CD4-positive, alpha-beta T cell treated with Interleukin-4 for 1 hour (primary cell): ENCODE measurements at regions not wholly inside any gene's neighbourhood (a gene's known extent, or its start where the extent isn't known, plus 50 kb on each side); places are given as distances from the start of the nearest gene placed in this dataset.
A peak's percentile ranks its signal among the peaks of the same experiment; 100 is the strongest.

ENCODE experiments used
- DNase-seq, 2 donors: peaks; one replicate each; pipeline ENCODE4 v3.0.0-alpha.2; 2020 to 2022

DNA sequence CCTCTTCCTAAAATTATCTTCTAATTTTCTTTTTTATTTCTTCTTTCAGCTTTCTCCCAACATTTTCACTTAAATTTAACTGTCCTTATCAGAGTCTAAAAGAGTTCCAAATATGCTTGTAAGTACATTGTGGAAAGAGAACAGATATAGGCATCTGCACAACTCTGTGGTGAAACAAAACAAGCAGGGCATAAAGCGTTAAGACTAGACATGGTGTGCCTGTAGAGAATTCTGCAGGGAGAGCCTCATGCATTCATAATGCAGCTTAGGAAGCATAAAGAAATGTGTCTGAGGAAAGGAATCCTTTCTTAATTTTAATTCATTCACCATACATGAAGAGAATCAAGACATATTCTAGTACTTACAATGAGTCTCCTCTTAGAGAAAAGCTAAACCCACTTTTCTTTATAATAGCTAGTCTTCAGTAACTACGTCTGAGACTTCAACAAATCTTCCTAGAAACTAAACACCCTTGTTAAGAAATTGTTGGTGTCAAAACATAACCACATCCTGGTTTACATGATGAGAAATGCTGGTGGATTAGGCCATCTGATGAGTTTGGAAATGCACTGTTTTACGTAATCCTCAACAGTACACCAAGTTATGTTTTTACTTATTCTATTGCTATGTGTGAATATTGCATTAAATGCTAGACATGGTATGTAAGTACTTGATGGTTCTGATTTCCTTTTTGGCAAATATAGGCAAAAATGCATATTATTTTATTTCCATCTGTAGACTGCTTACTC lies 307.8 kb upstream of the GIMD1 start:
- peak in 1 of 2 donors; percentile 26 for DNase-seq

GRCh38 chr4:106671716-106672115 lies 303.1 kb upstream of the GIMD1 start:
- no peak for DNase-seq

DNA sequence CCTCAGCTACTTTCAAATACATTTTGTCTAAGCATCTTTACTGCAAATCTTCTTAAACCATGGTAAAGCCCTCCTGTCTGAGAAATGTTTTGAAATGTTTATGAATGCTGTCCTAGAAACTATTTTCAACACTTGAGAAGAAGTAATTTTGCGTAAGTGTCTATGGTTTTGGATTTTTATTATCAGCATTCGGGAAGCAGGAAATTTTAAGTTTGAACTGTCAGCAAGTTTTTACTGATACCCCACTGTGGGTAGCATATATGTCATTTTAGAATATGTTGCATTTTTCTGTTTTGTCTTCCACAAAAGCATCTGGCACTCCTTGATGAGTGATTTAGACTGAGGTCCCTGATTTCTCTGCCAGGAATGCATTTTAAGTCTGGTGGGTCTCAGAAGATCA lies 302.4 kb upstream of the GIMD1 start:
- DNase-seq, result no peak

GRCh38 chr4:106659371-106659770 lies 290.8 kb upstream of the GIMD1 start:
- DNase-seq, result no peak

DNA sequence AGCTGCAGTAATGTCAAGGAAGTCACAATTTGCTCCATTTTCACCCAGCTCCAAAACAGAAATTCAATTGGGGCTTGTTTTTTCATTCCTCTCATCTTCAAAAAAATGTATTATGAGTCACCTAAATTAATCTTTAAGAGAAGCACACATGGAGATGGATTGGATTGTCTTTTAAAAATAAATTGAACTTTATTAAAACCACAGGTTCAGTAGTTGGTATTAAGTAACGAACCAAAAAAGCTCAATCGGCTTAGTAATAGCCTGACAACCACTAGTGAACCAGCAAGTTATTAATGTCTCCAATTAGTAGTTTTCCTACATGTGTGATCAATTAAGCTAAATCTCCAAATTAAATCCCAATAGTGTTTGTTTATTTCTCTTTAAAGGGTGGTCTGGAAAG lies 283.5 kb upstream of the GIMD1 start:
- no peak for DNase-seq

- no peak for DNase-seq
These were observed 282.1 kb upstream of the GIMD1 start for GRCh38 chr4:106650701-106651100.

- no peak for DNase-seq
These were observed 278.9 kb upstream of the GIMD1 start for GRCh38 chr4:106647451-106647850.

DNA sequence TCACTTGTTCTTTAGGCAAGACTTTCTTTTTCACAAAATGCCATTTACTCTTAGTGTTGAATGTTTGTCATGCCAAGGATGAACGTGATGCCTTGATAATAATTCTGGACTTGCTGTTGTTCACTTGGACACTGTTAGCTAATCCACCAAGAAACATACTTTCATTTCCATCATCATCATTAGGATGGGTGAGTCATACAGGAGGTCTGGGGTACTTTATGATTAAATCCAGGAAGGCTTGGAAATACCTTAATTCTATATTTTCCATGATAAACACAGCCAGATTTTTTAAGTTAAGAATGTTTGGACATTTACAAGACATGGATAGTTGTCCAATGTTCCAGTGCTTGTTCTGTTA lies 260.7 kb upstream of the GIMD1 start:
- no peak for DNase-seq

DNA sequence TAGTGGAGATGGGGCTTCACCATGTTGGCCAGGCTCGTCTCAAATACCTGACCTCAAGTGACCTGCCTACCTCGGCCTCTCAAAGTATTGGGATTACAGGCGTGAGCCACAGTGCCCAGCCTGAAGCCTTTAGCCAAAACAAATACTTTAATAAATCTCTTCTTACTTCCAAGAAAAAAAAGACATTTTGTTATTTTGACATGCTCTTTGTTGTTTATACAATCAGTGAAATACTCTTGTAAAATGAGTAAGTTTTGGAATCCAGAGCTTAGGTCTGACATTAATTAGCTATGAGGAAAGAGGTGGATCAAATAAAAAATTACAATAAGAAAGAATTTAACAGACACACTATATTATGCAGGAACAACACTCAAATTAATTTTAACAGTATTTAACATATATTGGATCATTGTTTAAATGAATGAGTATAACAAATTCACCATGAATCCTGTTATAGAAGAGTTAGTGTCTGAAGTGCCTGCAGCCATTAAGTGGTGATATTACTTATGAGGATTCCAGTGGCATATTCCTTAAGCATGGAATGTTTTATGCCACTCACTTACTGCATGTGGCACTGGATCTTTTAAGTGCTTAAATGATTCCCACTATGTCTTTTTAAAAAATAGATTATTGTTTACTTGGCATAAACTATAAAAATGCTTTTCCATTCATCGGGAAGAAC lies 260.1 kb upstream of the GIMD1 start:
- DNase-seq, result no peak

GRCh38 chr4:106627051-106627450 lies 258.5 kb upstream of the GIMD1 start:
- DNase-seq, result no peak

GRCh38 chr4:106624671-106625070 lies 256.1 kb upstream of the GIMD1 start:
- DNase-seq, result no peak

DNA sequence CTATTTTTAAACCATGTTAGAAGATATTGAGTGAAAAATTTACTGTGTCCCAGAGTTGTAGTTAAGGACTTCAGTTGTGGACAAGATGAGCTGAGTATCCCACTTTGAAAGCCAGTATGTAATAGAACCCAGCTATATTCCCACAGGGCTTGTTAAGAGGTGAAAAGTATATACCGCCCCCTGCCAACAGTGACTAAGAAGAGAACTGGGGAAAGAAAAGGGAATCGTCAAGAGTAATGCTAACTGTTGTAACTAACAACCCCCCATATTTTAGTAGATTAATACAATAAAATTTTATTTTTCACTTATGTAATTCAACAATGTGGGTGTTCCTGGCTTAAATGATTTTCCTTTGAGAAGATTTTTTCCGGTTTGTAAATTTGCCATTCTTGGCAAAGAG lies 250.4 kb upstream of the GIMD1 start:
- DNase-seq, result no peak

DNA sequence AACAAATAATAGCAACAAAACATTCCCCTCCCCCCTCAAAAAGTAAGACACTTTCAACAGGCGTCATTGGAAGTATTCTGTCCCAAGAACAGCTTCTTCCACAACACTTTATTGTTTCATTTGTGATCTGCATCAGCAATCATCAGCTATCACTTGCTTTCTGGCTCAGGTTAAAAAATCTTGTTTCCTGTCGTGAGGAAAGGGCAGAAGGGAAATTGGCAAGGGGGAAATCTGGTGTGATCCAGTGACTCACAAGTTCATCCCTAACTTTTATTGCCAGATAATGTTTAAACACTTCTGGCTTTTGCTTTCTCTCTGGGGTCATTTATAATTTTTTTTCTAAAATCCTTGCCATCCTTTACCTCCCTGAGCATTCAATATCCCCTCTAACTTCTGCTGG lies 247.4 kb upstream of the GIMD1 start:
- no peak for DNase-seq

- DNase-seq, result no peak
These were observed 246.9 kb upstream of the GIMD1 start for GRCh38 chr4:106615410-106615945.

DNA sequence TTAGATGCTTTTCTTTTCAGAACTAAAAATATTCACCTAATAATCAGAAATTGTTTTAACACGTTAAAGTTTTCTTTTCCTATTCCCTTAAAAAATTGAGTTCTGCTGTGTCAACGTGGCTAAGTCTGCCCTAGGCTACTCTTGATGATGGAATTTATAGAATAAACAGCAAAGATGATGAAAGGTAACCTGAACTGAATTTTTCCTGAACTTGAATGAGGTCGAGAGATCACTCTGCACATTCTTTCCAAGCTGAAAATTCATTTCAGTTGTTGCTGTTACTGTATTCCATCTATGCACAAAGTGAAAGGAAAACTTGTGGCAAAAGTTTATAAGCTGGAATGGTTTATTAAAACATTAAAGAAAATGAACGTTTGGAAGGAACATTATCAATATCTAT lies 245.9 kb upstream of the GIMD1 start:
- DNase-seq, result no peak

DNA sequence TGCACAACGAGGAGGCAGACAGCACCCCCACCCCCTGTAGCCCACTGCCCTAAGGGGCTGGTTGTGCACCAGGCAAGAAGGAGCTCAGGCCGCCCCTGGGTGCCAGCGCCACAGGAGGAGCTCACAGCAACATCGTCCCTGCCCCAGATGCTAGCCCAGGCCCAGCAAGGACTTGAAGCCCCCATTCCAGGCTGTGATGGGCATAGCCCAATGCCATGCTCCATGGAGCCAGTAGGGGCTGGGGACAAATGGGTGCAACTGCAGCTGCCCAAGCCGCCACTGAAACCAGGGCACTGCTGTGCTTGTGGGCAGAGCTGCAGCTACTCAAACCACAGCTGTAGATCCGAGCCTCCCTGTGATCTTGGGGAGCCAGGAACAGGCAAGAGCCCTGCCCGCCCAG lies 241.3 kb upstream of the GIMD1 start:
- no peak for DNase-seq

DNA sequence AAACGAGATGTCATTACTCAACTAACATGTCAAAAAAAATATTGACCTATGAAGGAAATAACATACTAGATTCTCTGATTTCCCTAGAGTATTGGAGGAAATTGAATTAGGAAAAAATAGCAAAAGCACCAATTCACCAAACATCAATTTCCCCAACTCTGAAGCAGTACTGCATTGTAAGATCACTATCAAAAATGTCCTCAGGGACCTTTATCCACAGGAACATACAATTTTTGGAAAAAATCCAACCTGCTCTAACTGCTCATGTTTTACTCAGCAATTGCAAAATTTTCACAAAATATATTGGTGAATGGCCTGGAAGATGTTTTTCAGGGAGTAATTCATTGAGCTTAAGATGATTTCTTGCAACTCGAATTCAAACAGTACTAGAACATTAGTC lies 239.0 kb upstream of the GIMD1 start:
- DNase-seq, result no peak

GRCh38 chr4:106604319-106605051 lies 235.9 kb upstream of the GIMD1 start:
- no peak for DNase-seq

DNA sequence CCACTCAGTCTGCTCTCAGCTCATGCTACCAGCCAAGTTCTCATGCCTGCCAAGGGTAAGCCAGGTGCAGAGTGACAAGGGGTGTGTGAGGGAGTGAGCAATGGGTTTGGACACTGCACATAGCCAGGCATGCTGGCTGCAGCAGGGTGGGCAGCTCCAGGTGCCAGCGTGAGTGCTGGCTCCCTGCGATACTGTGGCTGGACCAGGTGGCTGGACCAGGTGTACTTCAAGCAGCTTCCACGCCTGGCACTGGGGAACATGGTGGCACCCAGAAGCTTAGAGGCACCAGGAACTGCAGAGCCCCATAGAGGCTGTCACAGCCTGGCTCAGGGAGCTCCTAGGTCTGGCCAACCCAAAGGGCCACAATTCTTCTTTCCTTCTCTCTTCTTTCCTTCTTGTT lies 234.9 kb upstream of the GIMD1 start:
- DNase-seq, result no peak

DNA sequence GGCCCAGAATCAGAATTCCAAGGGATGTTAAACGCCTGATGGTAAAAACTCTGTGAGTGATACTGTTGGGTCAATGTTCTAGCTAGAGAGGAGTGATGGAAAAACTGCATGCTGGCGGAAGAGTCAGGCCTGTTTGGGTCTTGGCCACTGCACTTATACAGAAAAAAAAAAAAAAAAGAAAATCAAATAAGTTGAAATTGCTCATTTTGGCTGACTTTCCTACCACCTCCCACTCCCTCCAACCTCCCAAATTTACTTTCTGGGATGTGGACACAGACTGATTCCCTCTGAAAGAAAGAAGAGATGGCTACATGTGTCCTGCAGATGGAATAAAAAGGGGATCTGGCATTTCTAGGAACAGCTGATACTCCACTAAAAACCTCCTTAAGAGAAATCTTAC lies 234.1 kb upstream of the GIMD1 start:
- no peak for DNase-seq

DNA sequence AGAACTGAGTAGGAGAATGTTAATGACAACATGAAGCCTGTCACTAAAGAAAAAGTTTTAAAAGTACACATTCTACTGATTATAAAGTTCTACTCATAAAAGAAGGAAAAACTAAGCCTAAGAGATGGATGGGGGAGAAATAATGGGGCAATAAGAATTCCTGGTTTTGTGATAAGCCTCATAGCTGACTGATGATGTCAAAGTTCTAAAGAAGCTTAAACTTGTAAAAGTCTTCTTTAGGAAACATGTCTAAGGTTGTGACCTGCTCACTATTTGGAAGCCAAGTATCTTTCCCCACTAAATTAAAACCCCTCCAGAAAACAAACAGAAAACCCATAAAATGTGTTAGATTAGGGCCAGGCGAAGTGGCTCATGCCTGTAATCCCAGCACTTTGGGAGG lies 232.9 kb upstream of the GIMD1 start:
- no peak for DNase-seq

DNA sequence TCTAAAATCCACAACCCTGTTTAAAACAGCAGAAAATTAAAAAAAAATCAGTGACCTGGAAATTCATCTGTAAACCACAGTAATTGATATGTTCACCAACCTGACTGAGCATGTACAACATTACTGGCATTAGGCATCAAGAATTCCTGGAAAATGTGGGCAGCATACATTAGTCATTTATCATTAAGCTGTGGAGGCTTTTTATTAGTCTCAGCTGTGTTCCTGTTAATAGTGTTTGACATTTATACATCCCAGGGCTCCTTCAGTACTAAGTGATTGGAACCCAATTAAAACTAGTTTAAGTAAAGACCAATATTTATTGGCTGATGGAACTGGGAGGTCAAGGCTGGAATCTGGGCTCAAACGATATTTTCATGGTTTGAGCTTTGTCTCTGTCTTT lies 227.3 kb upstream of the GIMD1 start:
- DNase-seq, result no peak

GRCh38 chr4:106594291-106594952 lies 225.8 kb upstream of the GIMD1 start:
- no peak for DNase-seq
